GM12878 (cell line): ENCODE measurements at regions not wholly inside any gene's neighbourhood (a gene's known extent, or its start where the extent isn't known, plus 50 kb on each side); places are given as distances from the start of the nearest gene placed in this dataset.

ENCODE experiments used
- ATAC-seq: fragments of 200-7000 bp; cut with Tn5 transposase; 3 replicates; pipeline ENCODE4 v1.9.1; 2020; ENCODE audit warnings: mild to moderate bottlenecking, moderate library complexity
- BruUV-seq: library from RNA; stranded (reverse); fragments of 400-500 nt; replicated peaks from 2 replicates; lab custom pipeline; 2021; lab: Mats Ljungman, UMichigan
- CTCF ChIA-PET: fragments of 300-600 bp; sonication (Branson Sonifier 250); formaldehyde crosslinking; extraction: SDS; loops from one replicate; lab custom pipeline; 2021; ENCODE audit warnings: inconsistent platforms; lab: Yijun Ruan, JAX
- POLR2A ChIA-PET: fragments of 350-600 bp; formaldehyde crosslinking; extraction: SDS; loops from one replicate; lab custom pipeline; 2021; ENCODE audit warnings: inconsistent platforms; lab: Charles Lee
- RAD21 ChIA-PET: fragments of 300-600 bp; sonication (Branson Sonifier 250); formaldehyde crosslinking; loops from one replicate; lab custom pipeline; 2023; ENCODE audit warnings: antibody characterized with exemption; ENCODE audit not compliant: unreplicated experiment; lab: Charles Lee
- SMC1A ChIA-PET: fragments of 300-600 bp; sonication (Branson Sonifier 250); formaldehyde crosslinking; loops from one replicate; lab custom pipeline; 2023; ENCODE audit not compliant: unreplicated experiment, uncharacterized antibody; lab: Charles Lee
- DNase-seq: peaks from one replicate; pipeline ENCODE4 v3.0.0-alpha.2; 2011; ENCODE audit warnings: low read depth, low spot score
- FAIRE-seq: peaks from 3 replicates; lab custom pipeline; 2011; peaks lifted over from hg19 to GRCh38; lab: Jason Lieb, UNC
- H2AFZ ChIP-seq: 2 replicates; pipeline ENCODE4 v1.6.0; 2011; ENCODE audit warnings: low read depth, low read length, control low read depth; ENCODE audit not compliant: control insufficient read depth
- H3K27ac ChIP-seq: 2 replicates; pipeline ENCODE4 v1.5.1; 2011; ENCODE audit warnings: control low read depth; ENCODE audit not compliant: control insufficient read depth, insufficient read depth
- H3K27me3 ChIP-seq, 2 experiments: replicated peaks in 1 of 2; 2 replicates each; pipeline versions ENCODE4 v1.6.0 to v1.6.1; 2011; ENCODE audit warnings: low read length in 1 of 2; ENCODE audit not compliant: control insufficient read depth in 2 of 2, insufficient read depth in 2 of 2
- H3K36me3 ChIP-seq, 2 experiments: 2 replicates each; pipeline ENCODE4 v1.5.1; 2011; ENCODE audit warnings: low read length in 1 of 2; ENCODE audit not compliant: control insufficient read depth in 2 of 2, insufficient read depth in 2 of 2
- H3K4me1 ChIP-seq: 2 replicates; pipeline ENCODE4 v1.6.1; 2011; ENCODE audit warnings: mild to moderate bottlenecking, low read length, moderate library complexity, mixed read lengths; ENCODE audit not compliant: control insufficient read depth, insufficient read depth
- H3K4me2 ChIP-seq: 2 replicates; pipeline ENCODE4 v1.6.0; 2011; ENCODE audit warnings: control low read depth; ENCODE audit not compliant: control insufficient read depth, insufficient read depth
- H3K4me3 ChIP-seq: fragments of 200-600 bp; sonication (generic); 2 replicates; pipeline ENCODE4 v1.5.1; 2016
- H3K79me2 ChIP-seq: 2 replicates; pipeline ENCODE4 v1.6.0; 2011; ENCODE audit warnings: low read length; ENCODE audit not compliant: control insufficient read depth, insufficient read depth
- H3K9ac ChIP-seq: 2 replicates; pipeline ENCODE4 v1.8.0; 2011; ENCODE audit warnings: low read length, control low read depth, mixed read lengths; ENCODE audit not compliant: control insufficient read depth, insufficient read depth
- H3K9me3 ChIP-seq: replicated peaks from 3 replicates; pipeline ENCODE4 v1.5.1; 2011; ENCODE audit warnings: mild to moderate bottlenecking, low read length; ENCODE audit not compliant: control insufficient read depth, insufficient read depth
- H4K20me1 ChIP-seq: 2 replicates; pipeline ENCODE4 v1.6.0; 2011; ENCODE audit not compliant: control insufficient read depth, insufficient read depth
- E2F4 ChIP-seq: IDR thresholded peaks from 2 replicates; pipeline ENCODE4 v1.6.1; 2012; ENCODE audit warnings: low read depth, low read length, improper control_type of control experiment
- ESRRA ChIP-seq: IDR thresholded peaks from 2 replicates; pipeline ENCODE4 v1.6.1; 2012; ENCODE audit warnings: mild to moderate bottlenecking, low read length, improper control_type of control experiment
- ETV6 ChIP-seq, 2 experiments: fragments of 450-650 bp in 1 of 2; IDR thresholded peaks in 1 of 2; conservative IDR thresholded peaks in 1 of 2; 2 replicates each; pipeline ENCODE4 v1.6.1; 2014; ENCODE audit warnings: antibody characterized with exemption in 1 of 2, borderline replicate concordance in 1 of 2, low read depth in 1 of 2, mild to moderate bottlenecking in 1 of 2, moderate library complexity in 1 of 2
- GATAD2B ChIP-seq: fragments of 450-650 bp; conservative IDR thresholded peaks from 2 replicates; pipeline ENCODE4 v1.6.1; 2017; ENCODE audit warnings: low read depth, mild to moderate bottlenecking, moderate library complexity
- HDAC2 ChIP-seq: fragments of 200-600 bp; sonication (generic); IDR thresholded peaks from 2 replicates; pipeline ENCODE4 v1.6.1; 2017
- HDGF ChIP-seq: fragments of 450-650 bp; IDR thresholded peaks from 2 replicates; pipeline ENCODE4 v1.6.1; 2016; ENCODE audit warnings: antibody characterized with exemption
- IRF4 ChIP-seq: IDR thresholded peaks from 2 replicates; pipeline ENCODE4 v1.6.1; 2011; ENCODE audit warnings: low read depth, low read length
- IRF5 ChIP-seq: fragments of 450-650 bp; IDR thresholded peaks from 2 replicates; pipeline ENCODE4 v1.6.1; 2017; ENCODE audit warnings: borderline replicate concordance
- KLF5 ChIP-seq: fragments of 450-650 bp; IDR thresholded peaks from 2 replicates; pipeline ENCODE4 v1.6.1; 2014; ENCODE audit warnings: mild to moderate bottlenecking; ENCODE audit not compliant: partially characterized antibody
- LARP7 ChIP-seq: fragments of 450-650 bp; IDR thresholded peaks from 2 replicates; pipeline ENCODE4 v1.6.1; 2017; ENCODE audit warnings: mild to moderate bottlenecking
- MYC ChIP-seq: IDR thresholded peaks from 2 replicates; pipeline ENCODE4 v1.6.1; 2011; ENCODE audit warnings: mild to moderate bottlenecking, low read length, moderate library complexity, inconsistent platforms; ENCODE audit not compliant: insufficient read depth, insufficient replicate concordance, insufficient read length, severe bottlenecking
- PAX5 ChIP-seq: IDR thresholded peaks from 2 replicates; pipeline ENCODE4 v1.6.1; 2011; ENCODE audit warnings: low read depth, low read length, borderline replicate concordance
- PKNOX1 ChIP-seq: fragments of 450-650 bp; IDR thresholded peaks from 2 replicates; pipeline ENCODE4 v1.6.1; 2016; ENCODE audit warnings: mild to moderate bottlenecking
- SRF ChIP-seq, 2 experiments: IDR thresholded peaks; 2 replicates each; pipeline ENCODE4 v1.6.1; 2011; ENCODE audit warnings: low read depth in 2 of 2, low read length in 2 of 2, mild to moderate bottlenecking in 1 of 2, moderate library complexity in 1 of 2
- SUPT20H ChIP-seq: IDR thresholded peaks from 2 replicates; pipeline ENCODE4 v1.6.1; 2011; ENCODE audit warnings: low read depth, mild to moderate bottlenecking, low read length, moderate library complexity, borderline replicate concordance; ENCODE audit not compliant: control insufficient read depth
- ZNF217 ChIP-seq: fragments of 450-650 bp; IDR thresholded peaks from 2 replicates; pipeline ENCODE4 v1.6.1; 2017; ENCODE audit warnings: antibody characterized with exemption, mild to moderate bottlenecking
- WGBS: methylation state at CpG from one replicate; pipeline ENCODE4 v1.1.6; 2016; ENCODE audit warnings: low lambda C conversion rate; ENCODE audit not compliant: insufficient replicate concordance, insufficient coverage; ENCODE audit errors: missing lambda C conversion rate; 5-methylcytosine and 5-hydroxymethylcytosine counted together
- in situ Hi-C: fragments of 300-500 bp; cut with MboI; formaldehyde crosslinking; loops from 9 replicates; pipeline ENCODE4 v1.14.3; 2018; ENCODE audit warnings: mixed read lengths
- intact Hi-C: fragments of 100-400 bp; cut with micrococcal nuclease; formaldehyde crosslinking; loops from one replicate; pipeline ENCODE4 v1.14.2; 2022; ENCODE audit not compliant: unreplicated experiment

GRCh38 chr3:167078070-167078622, 302.0 kb downstream of the ZBBX start (continued):
- TF ChIP-seq HDGF (no peak), SUPT20H (no peak), IRF4 (no peak), GATAD2B (no peak), KLF5 (no peak)

- Histone ChIP-seq H3K9me3 (no peaks in the 10 kb centered on the region), H2AFZ (no peak overlapping the region)
- intact Hi-C loops, result no loop called here
These were observed 312.3 kb downstream of the ZBBX start for GRCh38 chr3:167067787-167068161.

More at GRCh38 chr3:167067787-167068161, 312.3 kb downstream of the ZBBX start:
- WGBS, result 8% methylated on average over 3 of the region's 3 CpGs
- H3K36me3 ChIP-seq, result no peaks in the 10 kb centered on the region
- H3K27ac ChIP-seq, result no peak overlapping the region
- ChIA-PET POLR2A (no interaction called here), SMC1A (no interaction called here), RAD21 (no interaction called here), CTCF (no interaction called here)
- TF ChIP-seq IRF5 (no peak), LARP7 (no peak), ESRRA (no peak), E2F4 (no peak), ZNF217 (no peak), MYC (no peak), ETV6 (conservative IDR thresholded peaks at IDR 0.05 in 1 of 2, IDR thresholded peaks at IDR 0.05 in 1 of 2; ENCODE audit: borderline replicate concordance in 1 of 2, low read depth in 1 of 2) (no peak), SRF (IDR thresholded peaks at IDR 0.05; ENCODE audit: low read depth in 2 of 2, low read length in 2 of 2) (no peak), PKNOX1 (no peak), PAX5 (no peak), HDAC2 (no peak)
- H3K79me2 ChIP-seq, result no peaks in the 10 kb centered on the region
- H3K4me2 ChIP-seq, result no peak overlapping the region
- FAIRE-seq (no peak), DNase-seq (no peak), ATAC-seq (no peak)
- in situ Hi-C loops, result no loop called here
- H3K4me1 ChIP-seq, result no peaks in the 10 kb centered on the region
- BruUV-seq, result no TSS peak
- no peaks in the 10 kb centered on the region; a peak in 1 of 4 replicates for H3K27me3 ChIP-seq
- no peak overlapping the region for H3K4me3 ChIP-seq
- no peaks in the 10 kb centered on the region for H4K20me1 ChIP-seq
- H3K9ac ChIP-seq, result no peak overlapping the region
